Tibial nerve (tissue), 3 donors: ENCODE measurements at regions not wholly inside any gene's neighbourhood (a gene's known extent, or its start where the extent isn't known, plus 50 kb on each side); places are given as distances from the start of the nearest gene placed in this dataset.

Experiments used
- POLR2A ChIP-seq, 2 donors: fragments of 450-650 bp; IDR thresholded peaks; one replicate each; pipeline ENCODE4 v1.6.1; 2017; ENCODE audit warnings: antibody characterized with exemption in 2 of 2, mild to moderate bottlenecking in 2 of 2, moderate library complexity in 2 of 2
- TF ChIP-seq, protein P1 (sequence below), 5 experiments: fragments of 200-600 bp in 3 of 5; fragments of 450-650 bp in 2 of 5; sonication (generic) in 3 of 5; IDR thresholded peaks; one replicate each; pipeline ENCODE4 v1.5.1; 2016 to 2019; ENCODE audit warnings: antibody characterized with exemption in 5 of 5, mild to moderate bottlenecking in 3 of 5, moderate library complexity in 2 of 5

DNA sequence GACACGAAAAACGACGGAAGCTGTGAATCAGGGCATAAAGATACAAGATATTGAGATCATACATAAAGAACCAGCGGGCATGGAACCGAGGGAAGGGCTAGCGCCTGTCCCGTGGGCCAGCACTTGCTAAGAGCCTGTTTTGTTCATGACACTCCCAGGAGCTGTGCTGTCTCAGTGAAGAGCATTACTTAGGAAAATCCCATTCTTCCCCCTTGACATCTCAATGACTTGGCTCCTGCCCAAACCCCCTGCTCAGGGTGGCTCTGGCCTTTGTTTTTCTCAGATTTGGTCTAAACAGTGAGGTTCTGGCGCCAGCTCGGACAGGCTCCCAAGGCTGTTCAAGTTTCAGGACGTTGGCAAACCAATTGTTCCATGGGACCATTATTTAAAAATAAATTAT is 79.1 kb upstream of the SEC14L1 start:
- TF ChIP-seq, protein P1, sequence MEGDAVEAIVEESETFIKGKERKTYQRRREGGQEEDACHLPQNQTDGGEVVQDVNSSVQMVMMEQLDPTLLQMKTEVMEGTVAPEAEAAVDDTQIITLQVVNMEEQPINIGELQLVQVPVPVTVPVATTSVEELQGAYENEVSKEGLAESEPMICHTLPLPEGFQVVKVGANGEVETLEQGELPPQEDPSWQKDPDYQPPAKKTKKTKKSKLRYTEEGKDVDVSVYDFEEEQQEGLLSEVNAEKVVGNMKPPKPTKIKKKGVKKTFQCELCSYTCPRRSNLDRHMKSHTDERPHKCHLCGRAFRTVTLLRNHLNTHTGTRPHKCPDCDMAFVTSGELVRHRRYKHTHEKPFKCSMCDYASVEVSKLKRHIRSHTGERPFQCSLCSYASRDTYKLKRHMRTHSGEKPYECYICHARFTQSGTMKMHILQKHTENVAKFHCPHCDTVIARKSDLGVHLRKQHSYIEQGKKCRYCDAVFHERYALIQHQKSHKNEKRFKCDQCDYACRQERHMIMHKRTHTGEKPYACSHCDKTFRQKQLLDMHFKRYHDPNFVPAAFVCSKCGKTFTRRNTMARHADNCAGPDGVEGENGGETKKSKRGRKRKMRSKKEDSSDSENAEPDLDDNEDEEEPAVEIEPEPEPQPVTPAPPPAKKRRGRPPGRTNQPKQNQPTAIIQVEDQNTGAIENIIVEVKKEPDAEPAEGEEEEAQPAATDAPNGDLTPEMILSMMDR (IDR thresholded peaks at IDR 0.05) = no peak
- TF ChIP-seq POLR2A (IDR thresholded peaks at IDR 0.05) = no peak
